ENCODE measurements at regions not wholly inside any gene's neighbourhood (a gene's known extent, or its start where the extent isn't known, plus 50 kb on each side); places are given as distances from the start of the nearest gene placed in this dataset.

- no peaks in the 10 kb centered on the region for H3K27me3 ChIP-seq (ENCODE audit: insufficient read depth, low read length)
These were observed 61.1 kb upstream of the KCNJ16 start for GRCh38 chr17:70013911-70014310.

GRCh38 chr17:70017112-70017511 is 57.9 kb upstream of the KCNJ16 start:
- H3K36me3 ChIP-seq (ENCODE audit: insufficient read depth, low read depth, low read length) = no peaks in the 10 kb centered on the region
- H3K4me1 ChIP-seq (ENCODE audit: insufficient read depth, low read length) = no peaks in the 10 kb centered on the region; the same call in 1 of the 2 replicates
- no peaks in the 10 kb centered on the region for H3K9me3 ChIP-seq (ENCODE audit: insufficient read depth, low read depth, low read length)

More at GRCh38 chr17:70013911-70014310, 61.1 kb upstream of the KCNJ16 start:
- Histone ChIP-seq H3K9me3 (ENCODE audit: insufficient read depth, low read depth, low read length) (no peaks in the 10 kb centered on the region), H3K4me3 (ENCODE audit: low read length) (no peak overlapping the region), H3K4me1 (ENCODE audit: insufficient read depth, low read length) (no peaks in the 10 kb centered on the region), H3K9ac (ENCODE audit: low read depth, low read length) (no peak overlapping the region), H3K36me3 (ENCODE audit: insufficient read depth, low read depth, low read length) (no peaks in the 10 kb centered on the region), H3K27ac (ENCODE audit: low read length) (no peak overlapping the region)

DNA sequence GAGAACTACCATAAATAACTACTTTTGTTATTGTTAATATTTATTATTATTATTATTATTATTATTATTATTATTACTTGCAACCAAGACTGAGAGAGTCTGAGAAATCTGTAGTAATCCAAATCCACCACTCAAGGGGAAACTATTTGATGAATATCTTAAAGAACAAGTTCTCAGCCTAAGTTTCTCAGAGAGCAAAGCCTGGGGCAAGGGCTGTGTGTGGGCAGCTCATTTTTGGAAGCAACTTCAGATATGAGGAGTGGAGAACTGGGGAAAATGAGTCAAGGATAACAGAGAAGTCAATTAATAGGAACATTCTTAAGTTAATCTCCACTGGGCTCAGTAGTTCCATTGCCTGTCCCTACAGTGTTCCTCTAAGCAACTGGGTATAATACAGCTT is 57.1 kb upstream of the KCNJ16 start:
- H3K36me3 ChIP-seq (ENCODE audit: insufficient read depth, low read depth, low read length) = no peaks in the 10 kb centered on the region
- no peak overlapping the region for H3K9ac ChIP-seq (ENCODE audit: low read depth, low read length)
- no peaks in the 10 kb centered on the region for H3K9me3 ChIP-seq (ENCODE audit: insufficient read depth, low read depth, low read length)
- no peak overlapping the region for H3K27ac ChIP-seq (ENCODE audit: low read length)
- no peaks in the 10 kb centered on the region; the same call in 1 of the 2 replicates for H3K4me1 ChIP-seq (ENCODE audit: insufficient read depth, low read length)
- no peak overlapping the region for H3K4me3 ChIP-seq (ENCODE audit: low read length)
- H3K27me3 ChIP-seq (ENCODE audit: insufficient read depth, low read length) = no peaks in the 10 kb centered on the region

More at GRCh38 chr17:70017112-70017511, 57.9 kb upstream of the KCNJ16 start:
- no peaks in the 10 kb centered on the region for H3K27me3 ChIP-seq (ENCODE audit: insufficient read depth, low read length)
- H3K4me3 ChIP-seq (ENCODE audit: low read length) = no peak overlapping the region
- no peak overlapping the region for H3K27ac ChIP-seq (ENCODE audit: low read length)
- H3K9ac ChIP-seq (ENCODE audit: low read depth, low read length) = no peak overlapping the region

DNA sequence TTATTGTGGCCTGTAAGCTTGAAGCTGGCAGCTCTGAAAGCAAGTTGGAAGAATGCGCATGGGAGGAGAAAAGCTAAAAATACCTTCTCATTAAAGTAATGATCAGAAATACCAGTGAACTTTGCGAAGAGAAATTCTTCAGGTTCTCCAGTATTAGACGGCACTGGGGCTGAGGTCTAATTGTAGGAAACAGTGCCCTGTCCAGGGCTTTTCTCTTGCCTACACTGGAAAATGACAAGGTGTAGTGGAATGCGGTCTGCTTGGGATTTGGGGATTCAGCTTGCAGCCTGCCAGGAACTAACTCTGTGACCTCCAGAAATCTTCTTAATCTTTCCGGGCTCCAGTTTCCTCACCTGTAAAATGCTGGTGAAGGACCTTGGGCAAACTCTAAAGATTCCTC is 53.3 kb upstream of the KCNJ16 start:
- Histone ChIP-seq H3K9ac (ENCODE audit: low read depth, low read length) (no peak overlapping the region), H3K4me1 (ENCODE audit: insufficient read depth, low read length) (no peaks in the 10 kb centered on the region; the same call in 1 of the 2 replicates), H3K4me3 (ENCODE audit: low read length) (no peak overlapping the region), H3K36me3 (ENCODE audit: insufficient read depth, low read depth, low read length) (no peaks in the 10 kb centered on the region), H3K27ac (ENCODE audit: low read length) (no peak overlapping the region), H3K27me3 (ENCODE audit: insufficient read depth, low read length) (no peaks in the 10 kb centered on the region), H3K9me3 (ENCODE audit: insufficient read depth, low read depth, low read length) (no peaks in the 10 kb centered on the region)

DNA sequence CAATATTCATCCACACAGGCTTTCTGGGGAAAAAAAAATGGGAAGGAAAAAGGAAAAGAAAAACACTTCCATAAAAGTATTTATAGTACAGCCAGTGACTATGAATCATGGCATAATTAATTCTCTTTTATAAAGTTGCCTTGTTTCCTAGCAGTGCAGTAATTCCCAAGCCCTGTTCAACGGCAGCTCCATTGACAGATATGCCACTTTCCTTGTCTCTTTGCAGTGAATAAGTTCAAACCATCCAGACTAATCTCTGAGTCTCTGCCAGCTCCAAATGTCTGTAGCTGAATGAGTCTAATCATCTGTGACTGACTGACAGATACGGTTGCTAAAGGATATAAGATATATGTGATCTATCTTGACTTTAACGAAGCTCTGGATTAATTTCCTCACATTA is 52.9 kb upstream of the KCNJ16 start:
- Histone ChIP-seq H3K27ac (ENCODE audit: low read length) (no peak overlapping the region), H3K9ac (ENCODE audit: low read depth, low read length) (no peak overlapping the region), H3K36me3 (ENCODE audit: insufficient read depth, low read depth, low read length) (no peaks in the 10 kb centered on the region), H3K4me3 (ENCODE audit: low read length) (no peak overlapping the region), H3K4me1 (ENCODE audit: insufficient read depth, low read length) (no peaks in the 10 kb centered on the region; the same call in 1 of the 2 replicates), H3K27me3 (ENCODE audit: insufficient read depth, low read length) (no peaks in the 10 kb centered on the region), H3K9me3 (ENCODE audit: insufficient read depth, low read depth, low read length) (no peaks in the 10 kb centered on the region)

DNA sequence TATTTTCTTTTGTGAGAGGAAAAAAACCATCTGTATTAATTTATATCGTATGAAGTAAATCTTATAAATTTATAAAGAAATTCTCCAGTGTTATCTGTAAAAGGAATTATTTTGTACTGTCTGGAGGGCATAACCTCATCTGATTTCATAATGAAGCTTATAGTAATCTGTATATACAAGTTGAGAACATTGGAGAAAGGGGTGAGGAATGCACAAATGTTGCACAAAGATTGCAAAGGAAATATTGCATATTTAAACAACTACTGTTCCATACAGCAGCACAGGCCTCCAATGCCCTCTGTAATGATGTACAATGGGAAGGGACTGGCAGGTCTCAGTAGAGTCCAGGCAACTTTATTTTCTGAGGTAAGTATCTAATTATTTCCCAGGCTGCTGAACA is 50.8 kb upstream of the KCNJ16 start:
- H3K27me3 ChIP-seq (ENCODE audit: insufficient read depth, low read length) = no peaks in the 10 kb centered on the region
- H3K4me3 ChIP-seq (ENCODE audit: low read length) = no peak overlapping the region
- no peaks in the 10 kb centered on the region for H3K36me3 ChIP-seq (ENCODE audit: insufficient read depth, low read depth, low read length)
- no peak overlapping the region for H3K27ac ChIP-seq (ENCODE audit: low read length)
- H3K4me1 ChIP-seq (ENCODE audit: insufficient read depth, low read length) = no peaks in the 10 kb centered on the region; the same call in 1 of the 2 replicates
- H3K9ac ChIP-seq (ENCODE audit: low read depth, low read length) = no peak overlapping the region
- no peaks in the 10 kb centered on the region for H3K9me3 ChIP-seq (ENCODE audit: insufficient read depth, low read depth, low read length)
